B cell (primary cell): ENCODE measurements at regions not wholly inside any gene's neighbourhood (a gene's known extent, or its start where the extent isn't known, plus 50 kb on each side); places are given as distances from the start of the nearest gene placed in this dataset.

ENCODE experiments used
- ATAC-seq: fragments of 200-7000 bp; cut with Tn5 transposase; one replicate; pipeline ENCODE4 v1.10.0; 2021; ENCODE audit warnings: low read depth, mild to moderate bottlenecking, moderate number of reproducible peaks, moderate library complexity
- CTCF ChIA-PET: fragments of 350-600 bp; sonication (Branson Sonifier 250); formaldehyde crosslinking; loops from one replicate; lab custom pipeline; 2021; ENCODE audit warnings: antibody characterized with exemption, inconsistent platforms; lab: Charles Lee
- POLR2A ChIA-PET: fragments of 350-600 bp; sonication (Branson Sonifier 250); formaldehyde crosslinking; loops from one replicate; lab custom pipeline; 2021; ENCODE audit warnings: antibody characterized with exemption; lab: Charles Lee
- DNase-seq: peaks from one replicate; pipeline ENCODE4 v3.0.0; 2013
- H2AFZ ChIP-seq: 2 replicates; pipeline ENCODE4 v1.6.1; 2012; ENCODE audit warnings: mild to moderate bottlenecking, low read depth, low read length; ENCODE audit not compliant: insufficient read depth, poor library complexity, severe bottlenecking
- H3K27ac ChIP-seq, 2 donors: 1 replicate in 1 of 2; 2 replicates in 1 of 2; pipeline ENCODE4 v1.5.1; 2012 to 2013; ENCODE audit warnings: low read length in 2 of 2, mild to moderate bottlenecking in 2 of 2, moderate library complexity in 1 of 2
- H3K27me3 ChIP-seq, 4 experiments: fragments of 200-600 bp in 1 of 4; sonication (generic) in 1 of 4; replicated peaks in 1 of 4; 1 replicate in 2 of 4; 2 replicates in 2 of 4; pipeline versions ENCODE4 v1.6.1 to v1.7.0; 2013 to 2016; ENCODE audit warnings: low read length in 3 of 4, mild to moderate bottlenecking in 2 of 4, mixed read lengths in 1 of 4, moderate library complexity in 1 of 4; ENCODE audit not compliant: insufficient read depth in 4 of 4, control insufficient read depth in 3 of 4; ENCODE audit errors: control extremely low read depth in 1 of 4
- H3K36me3 ChIP-seq, 2 experiments: replicated peaks in 1 of 2; 1 replicate in 1 of 2; 2 replicates in 1 of 2; pipeline versions ENCODE4 v1.6.1 to v1.7.1; 2013; ENCODE audit warnings: low read length in 1 of 2; ENCODE audit not compliant: insufficient read depth in 2 of 2, control insufficient read depth in 1 of 2; ENCODE audit errors: control extremely low read depth in 1 of 2, extremely low read depth in 1 of 2
- H3K4me1 ChIP-seq, 2 donors: fragments of 200-600 bp in 1 of 2; sonication (generic) in 1 of 2; 1 replicate in 1 of 2; 2 replicates in 1 of 2; pipeline versions ENCODE4 v1.5.1 to v1.6.1; 2013 to 2017; ENCODE audit warnings: low read length in 2 of 2; ENCODE audit not compliant: control insufficient read depth in 2 of 2, insufficient read depth in 2 of 2
- H3K4me2 ChIP-seq: replicated peaks from 2 replicates; pipeline ENCODE3; 2012; ENCODE audit warnings: mild to moderate bottlenecking, low read depth, low read length; ENCODE audit not compliant: poor library complexity, severe bottlenecking
- H3K4me3 ChIP-seq, 5 experiments: fragments of 200-600 bp in 1 of 5; sonication (generic) in 1 of 5; 1 replicate in 3 of 5; 2 replicates in 2 of 5; pipeline versions ENCODE4 v1.5.1 to v1.7.0; 2011 to 2016; ENCODE audit warnings: low read length in 4 of 5, mild to moderate bottlenecking in 4 of 5, low read depth in 2 of 5, control low read depth in 1 of 5, moderate library complexity in 1 of 5; ENCODE audit not compliant: insufficient read depth in 1 of 5; ENCODE audit errors: control extremely low read depth in 1 of 5, extremely low read depth in 1 of 5
- H3K79me2 ChIP-seq: fragments of 200-600 bp; sonication (generic); one replicate; pipeline ENCODE4 v1.6.0; 2016; ENCODE audit warnings: low read length; ENCODE audit not compliant: control insufficient read depth, insufficient read depth
- H3K9ac ChIP-seq: fragments of 200-600 bp; sonication (generic); 2 replicates; pipeline ENCODE4 v1.6.1; 2017; ENCODE audit warnings: mild to moderate bottlenecking, low read length, moderate library complexity
- H3K9me3 ChIP-seq, 3 donors: one replicate each; pipeline versions ENCODE4 v1.6.1 to v1.7.1; 2013; ENCODE audit warnings: low read length in 2 of 3; ENCODE audit not compliant: control insufficient read depth in 2 of 3, insufficient read depth in 1 of 3; ENCODE audit errors: control extremely low read depth in 1 of 3
- H4K20me1 ChIP-seq: 2 replicates; pipeline ENCODE4 v1.6.0; 2012; ENCODE audit warnings: mild to moderate bottlenecking, low read length; ENCODE audit not compliant: insufficient read depth, control insufficient read depth, poor library complexity, severe bottlenecking
- H3K27ac Mint-ChIP-seq: one replicate; pipeline ENCODE4 v1.8.0; 2021; ENCODE audit warnings: mixed read lengths
- H3K27me3 Mint-ChIP-seq: one replicate; pipeline ENCODE4 v1.8.0; 2021; ENCODE audit warnings: mixed read lengths
- H3K4me1 Mint-ChIP-seq: one replicate; pipeline ENCODE4 v1.8.0; 2021; ENCODE audit warnings: mixed read lengths
- H3K4me3 Mint-ChIP-seq: one replicate; pipeline ENCODE4 v1.8.0; 2021; ENCODE audit warnings: mixed read lengths
- H3K9me3 Mint-ChIP-seq: one replicate; pipeline ENCODE4 v1.8.0; 2022; ENCODE audit warnings: mixed read lengths; ENCODE audit not compliant: insufficient read depth
- CTCF ChIP-seq: fragments of 200-600 bp; IDR thresholded peaks from one replicate; pipeline ENCODE4 v1.8.0; 2022; ENCODE audit warnings: antibody characterized with exemption, mild to moderate bottlenecking
- EZH2 ChIP-seq: IDR thresholded peaks from 2 replicates; pipeline ENCODE4 v1.6.1; 2012; ENCODE audit warnings: borderline replicate concordance, low read depth, mild to moderate bottlenecking, moderate library complexity, low read length; ENCODE audit not compliant: insufficient read depth, poor library complexity, severe bottlenecking
- WGBS: methylation state at CpG from one replicate; pipeline ENCODE4 v1.1.5; 2013; ENCODE audit warnings: missing lambda C conversion rate; ENCODE audit not compliant: insufficient coverage; 5-methylcytosine and 5-hydroxymethylcytosine counted together
- intact Hi-C: fragments of 100-400 bp; cut with micrococcal nuclease; formaldehyde crosslinking; loops from one replicate; pipeline ENCODE4 v1.10.0; 2022

- H3K27me3 ChIP-seq, result peaks cover 0 to 5% (median 0%) of the 10 kb centered on the region in 4 experiments
- CTCF ChIA-PET, result no interaction called here
- no peak overlapping the region for H3K4me3 ChIP-seq
- no peaks in the 10 kb centered on the region for H3K4me1 ChIP-seq
- no peak overlapping the region for H3K4me3 Mint-ChIP-seq
- no peak overlapping the region for H3K27ac Mint-ChIP-seq
- H3K79me2 ChIP-seq, result no peaks in the 10 kb centered on the region
- WGBS, result 84% methylated on average over 6 of the region's 6 CpGs
- ATAC-seq (no peak), DNase-seq (no peak)
- H3K9me3 ChIP-seq, result no peaks in the 10 kb centered on the region
- H3K9ac ChIP-seq, result no peak overlapping the region
- H2AFZ ChIP-seq, result no peak overlapping the region
- H3K36me3 ChIP-seq, result no peaks in the 10 kb centered on the region
- no peaks in the 10 kb centered on the region for H3K9me3 Mint-ChIP-seq
- no peak for TF ChIP-seq EZH2
- TF ChIP-seq CTCF, result no peak
- intact Hi-C loops, result no loop called here
- peaks cover 28% of the 10 kb centered on the region for H3K27me3 Mint-ChIP-seq
- H3K27ac ChIP-seq, result no peak overlapping the region
- H3K4me2 ChIP-seq, result no peak overlapping the region
- POLR2A ChIA-PET, result no interaction called here
- no peaks in the 10 kb centered on the region for H4K20me1 ChIP-seq
- no peaks in the 10 kb centered on the region for H3K4me1 Mint-ChIP-seq
Measured at GRCh38 chr1:181345146-181345545, 138.2 kb upstream of the CACNA1E start.

GRCh38 chr1:181347495-181348390 is 135.6 kb upstream of the CACNA1E start:
- Histone ChIP-seq H2AFZ (no peak overlapping the region), H3K36me3 (no peaks in the 10 kb centered on the region), H3K4me3 (no peak overlapping the region), H4K20me1 (no peaks in the 10 kb centered on the region), H3K79me2 (no peaks in the 10 kb centered on the region), H3K9ac (no peak overlapping the region), H3K27me3 (no peaks in the 10 kb centered on the region), H3K27ac (no peak overlapping the region), H3K9me3 (no peaks in the 10 kb centered on the region), H3K4me2 (no peak overlapping the region), H3K4me1 (no peaks in the 10 kb centered on the region)
- H3K9me3 Mint-ChIP-seq, result no peaks in the 10 kb centered on the region
- no peak for DNase-seq
- no peak for ATAC-seq
- peaks cover 15% of the 10 kb centered on the region for H3K27me3 Mint-ChIP-seq
- CTCF ChIA-PET, result no interaction called here
- intact Hi-C loops, result no loop called here
- no peaks in the 10 kb centered on the region for H3K4me1 Mint-ChIP-seq
- 88% methylated on average over 13 of the region's 14 CpGs for whole genome bisulfite sequencing
- POLR2A ChIA-PET, result no interaction called here
- TF ChIP-seq CTCF (no peak), EZH2 (no peak)
- no peak overlapping the region for H3K27ac Mint-ChIP-seq
- no peak overlapping the region for H3K4me3 Mint-ChIP-seq
